ENCODE measurements at regions not wholly inside any gene's neighbourhood (a gene's known extent, or its start where the extent isn't known, plus 50 kb on each side); places are given as distances from the start of the nearest gene placed in this dataset.
"Not testable (repeated sequence)": the region's sequence is repeated elsewhere in the genome, so short reads cannot be mapped to it uniquely, and the experiment has no call there.

DNA sequence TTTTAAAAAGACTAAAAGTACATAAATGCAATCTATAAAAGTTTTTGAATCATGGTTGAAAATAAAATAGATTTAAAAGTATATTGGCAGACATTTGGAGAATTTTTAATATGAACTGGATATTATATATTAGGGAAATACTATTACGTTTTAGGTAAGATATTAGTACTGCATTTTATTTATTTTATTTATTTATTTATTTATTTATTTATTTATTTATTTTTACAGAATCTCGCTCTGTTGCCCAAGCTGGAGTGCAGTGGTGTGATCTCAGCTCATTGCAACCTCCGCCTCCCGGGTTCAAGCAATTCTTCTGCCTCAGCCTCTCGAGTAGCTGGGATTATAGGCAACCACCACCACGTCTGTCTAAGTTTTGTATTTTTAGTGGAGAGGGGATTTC is 890.1 kb upstream of the MANEA start:
- DNase-seq = not testable (repeated sequence)

DNA sequence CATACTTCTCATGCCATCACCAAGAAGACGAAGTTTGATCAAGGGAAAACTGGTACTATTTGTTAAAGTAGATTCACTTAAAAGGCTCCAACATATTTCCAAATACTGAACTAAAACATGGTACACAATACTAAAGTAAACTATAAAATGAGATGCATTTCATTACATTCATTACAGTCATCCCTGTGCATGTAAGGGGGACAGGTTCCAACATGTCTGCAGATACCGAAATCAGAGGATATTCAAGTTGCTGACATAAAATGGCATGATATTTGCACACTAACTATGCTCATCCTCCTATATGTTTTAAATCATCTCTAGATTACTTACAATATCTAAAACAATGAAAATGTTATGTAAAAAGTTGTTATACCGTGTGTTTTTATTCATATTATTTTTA is 893.9 kb upstream of the MANEA start:
- no peak for DNase-seq

DNA sequence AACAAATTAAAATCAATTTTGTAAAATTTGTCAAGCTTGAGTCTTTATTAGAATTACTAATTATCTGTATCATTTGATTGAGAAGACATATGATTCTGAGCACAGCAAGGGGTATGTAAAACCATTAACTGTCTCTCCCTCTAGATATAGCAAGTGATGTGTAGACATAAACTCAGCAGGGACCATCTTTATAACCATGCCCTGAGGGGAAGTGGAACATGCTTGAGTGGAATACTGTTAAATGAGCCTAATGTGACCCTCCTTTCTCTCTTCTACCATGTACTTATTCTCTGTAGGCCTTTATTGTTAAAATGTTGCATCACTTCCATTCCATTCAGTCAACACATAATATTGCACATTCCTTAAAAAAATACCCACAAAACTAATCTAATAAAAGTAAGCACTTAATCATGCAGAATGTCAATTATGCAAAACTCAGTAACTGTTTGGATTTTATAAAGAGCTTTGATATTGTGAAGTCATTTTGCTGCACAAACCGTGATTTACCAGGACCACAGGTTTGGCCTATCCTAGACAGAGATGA is 896.6 kb upstream of the MANEA start:
- DNase-seq = no peak

DNA sequence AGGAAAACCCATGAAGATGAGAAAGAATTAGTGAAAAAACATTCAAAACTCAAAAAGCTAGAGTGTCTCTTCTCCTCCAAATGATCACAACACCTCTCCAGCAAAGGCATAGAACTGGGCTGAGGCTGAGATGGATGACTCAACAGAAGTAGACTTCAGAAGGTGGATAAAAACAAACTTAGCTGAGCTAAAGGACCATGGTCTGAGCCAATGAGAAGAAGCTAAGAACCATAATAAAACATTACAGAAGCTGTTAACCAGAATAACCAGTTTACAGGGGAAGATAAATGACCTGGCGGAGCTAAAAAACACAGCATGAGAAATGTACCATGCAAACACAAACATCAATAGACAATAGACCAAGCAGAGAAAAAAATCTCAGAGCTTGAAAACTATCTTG is 904.1 kb upstream of the MANEA start:
- DNase-seq = no peak

DNA sequence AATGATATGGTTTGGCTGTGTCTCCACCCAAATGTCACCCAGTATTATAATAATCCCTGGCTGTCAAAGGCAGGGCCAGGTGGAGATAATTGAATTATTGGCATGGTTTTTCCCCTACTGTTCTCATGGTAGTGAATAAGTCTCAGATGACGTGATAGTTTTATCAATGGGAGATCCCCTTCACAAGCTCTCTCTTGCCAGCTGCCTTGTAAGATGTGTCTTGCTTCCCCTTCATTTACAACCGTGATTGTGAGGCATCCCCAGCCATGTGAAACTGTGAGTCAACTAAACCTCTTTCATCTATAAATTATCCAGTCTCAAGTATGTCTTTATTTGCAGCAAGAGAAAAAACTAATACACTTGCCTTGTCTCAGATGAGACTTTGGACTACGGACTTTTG is 907.3 kb upstream of the MANEA start:
- DNase-seq = no peak

DNA sequence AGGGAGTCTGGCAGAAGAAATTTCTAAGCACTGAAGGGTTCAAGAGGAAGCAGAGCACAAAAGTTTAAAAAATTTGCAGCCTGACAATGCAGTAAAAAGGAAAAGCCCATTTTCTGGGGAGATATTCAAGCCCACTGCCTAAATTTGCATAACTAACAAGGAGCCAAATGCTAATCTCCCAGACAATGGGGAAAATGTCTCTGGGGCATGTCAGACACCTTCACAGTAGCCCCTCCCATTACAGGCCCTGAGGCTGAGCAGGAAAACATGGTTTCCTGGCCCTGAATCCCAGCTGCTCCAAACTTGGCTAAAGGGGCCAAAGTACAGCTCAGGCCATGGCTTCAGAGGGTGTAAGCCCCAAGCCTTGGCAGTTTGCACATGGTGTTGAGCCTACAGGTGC is 908.5 kb upstream of the MANEA start:
- no peak for DNase-seq

DNA sequence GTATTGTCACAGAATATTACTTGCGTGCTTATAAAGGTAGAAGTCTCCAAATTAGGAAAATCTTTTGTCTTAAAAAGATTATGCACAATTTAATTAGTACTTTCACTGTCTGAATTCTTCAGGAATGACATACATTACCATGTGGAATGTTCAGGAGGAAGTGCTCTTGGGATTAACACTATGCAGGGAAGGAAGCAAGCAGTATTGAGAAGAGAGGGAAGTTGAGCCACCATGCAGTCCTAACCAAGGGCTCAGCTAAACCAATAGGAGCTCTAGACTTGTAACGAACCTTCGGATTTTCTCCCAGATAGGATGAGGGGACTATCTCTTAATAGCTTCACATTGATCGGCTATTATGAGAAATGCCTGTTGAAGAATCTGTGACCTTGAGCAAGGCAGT is 918.4 kb upstream of the MANEA start:
- DNase-seq = no peak

DNA sequence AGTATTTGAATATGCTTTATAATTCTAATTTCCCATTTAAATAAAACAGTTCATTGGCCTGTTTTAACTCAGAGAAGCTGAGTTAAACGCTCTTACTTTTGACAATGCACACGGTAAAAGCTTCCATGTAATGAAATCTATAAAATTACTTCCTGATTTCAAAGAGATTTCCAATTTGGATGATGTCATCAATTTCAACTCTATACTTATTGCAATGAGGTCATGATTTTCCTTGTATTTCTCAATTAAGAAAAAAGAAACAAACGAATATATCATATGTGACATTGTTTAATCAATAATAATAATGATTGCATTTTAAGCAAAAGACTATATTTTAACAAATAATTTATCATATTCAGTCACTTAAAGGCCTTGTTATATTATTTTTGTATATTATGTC is 926.1 kb upstream of the MANEA start:
- DNase-seq = no peak

DNA sequence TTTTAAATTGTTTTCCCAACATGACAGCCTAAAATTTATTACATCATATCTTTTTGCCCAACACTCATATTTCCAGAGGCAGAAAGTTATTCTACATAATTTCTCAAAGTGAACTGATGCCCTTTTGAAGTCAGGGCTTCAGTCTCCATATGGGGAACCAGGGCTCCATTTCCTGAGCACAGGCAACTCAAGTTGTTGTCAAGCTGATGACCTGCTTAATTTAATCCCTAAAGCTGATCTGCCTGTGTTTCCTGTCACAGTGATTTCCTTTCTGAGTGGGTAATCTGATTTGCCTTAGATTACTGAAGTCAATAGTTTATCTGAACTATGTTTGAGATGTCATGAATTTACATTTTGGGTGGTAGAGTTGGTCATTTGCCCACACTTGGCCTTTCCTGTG is 932.1 kb upstream of the MANEA start:
- DNase-seq = no peak

DNA sequence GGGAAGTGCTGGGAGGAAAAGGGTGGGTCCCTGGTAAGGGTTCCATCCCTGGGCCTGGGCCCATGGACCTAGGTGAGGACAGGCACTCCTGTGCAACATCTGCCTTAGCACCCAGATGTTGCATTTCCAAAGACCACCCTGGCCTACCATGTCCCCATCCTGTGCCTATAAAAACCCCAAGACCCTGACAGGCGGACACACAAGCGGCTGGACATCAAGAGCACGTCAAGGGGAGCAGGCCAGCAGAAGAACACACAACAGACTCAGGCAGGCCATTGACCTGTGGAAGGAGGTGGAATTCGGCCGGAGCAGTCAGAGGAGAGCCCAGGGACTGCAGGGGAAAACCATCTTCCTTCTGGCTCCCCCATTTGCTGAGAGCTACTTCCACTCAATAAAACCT is 937.8 kb upstream of the MANEA start:
- no peak for DNase-seq

DNA sequence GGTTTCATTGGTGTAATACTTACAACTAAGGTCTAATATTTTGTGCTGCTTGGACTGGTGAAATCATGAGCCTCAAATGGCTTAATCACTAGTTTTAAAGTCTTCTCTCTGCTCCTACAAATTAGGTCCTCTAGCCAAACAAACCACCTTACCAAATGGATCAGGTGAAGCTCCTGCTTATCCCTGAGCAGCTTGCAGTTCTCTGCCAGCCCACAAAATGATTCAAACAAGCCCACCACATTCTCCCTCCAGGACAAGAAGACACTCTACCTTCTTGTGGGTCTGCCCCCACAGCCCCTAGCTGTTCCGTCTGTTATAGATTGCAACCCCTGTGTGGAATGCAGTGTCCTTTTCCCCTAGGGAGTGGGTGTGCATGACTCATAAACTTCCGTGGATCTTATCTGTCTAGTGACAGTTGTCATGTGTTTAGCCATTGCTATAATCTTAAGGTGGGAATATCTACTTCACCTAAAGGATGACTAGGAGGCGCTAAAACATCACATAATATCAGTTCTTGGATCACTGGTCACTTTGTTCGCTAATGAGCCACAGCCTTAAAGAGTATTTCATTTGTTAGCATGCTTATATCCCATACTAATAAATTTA is 940.5 kb upstream of the MANEA start:
- no peak for DNase-seq

DNA sequence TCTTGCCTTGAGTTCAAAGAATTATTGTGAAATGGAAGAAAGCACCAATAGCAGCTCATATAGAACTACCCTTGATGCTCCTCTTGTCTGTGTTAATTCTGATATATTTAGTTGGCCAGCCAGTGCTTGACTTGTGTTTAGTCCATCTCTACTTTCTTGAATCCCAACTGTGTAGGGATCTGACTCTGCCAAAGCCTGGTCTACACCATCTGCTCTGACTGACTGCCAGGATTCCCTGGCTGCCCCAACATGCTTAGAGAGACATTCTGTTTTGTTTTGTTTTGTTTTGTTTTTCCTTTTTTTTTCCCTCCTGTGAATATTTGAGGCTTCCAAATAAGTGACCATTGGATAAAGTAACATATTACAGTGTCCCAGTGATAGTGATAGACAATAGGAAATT is 953.7 kb upstream of the MANEA start:
- DNase-seq = no peak

DNA sequence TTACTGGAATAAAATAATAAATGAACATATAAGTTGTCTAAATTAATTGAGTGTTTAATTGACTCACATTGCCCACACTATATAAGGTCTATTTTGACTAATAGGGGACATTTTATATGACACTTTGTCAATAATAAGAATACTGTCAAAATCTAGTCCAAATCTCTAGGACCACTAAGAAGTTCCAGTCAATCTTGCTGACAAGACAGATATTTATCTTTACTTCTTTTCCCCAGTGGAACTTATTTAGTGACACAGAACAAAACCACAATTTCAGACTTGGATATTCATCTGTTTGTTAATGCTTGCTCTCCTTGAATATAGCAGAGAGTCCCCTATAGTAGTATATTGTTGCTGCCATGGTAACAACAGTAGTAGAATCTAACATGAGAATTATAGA is 954.6 kb upstream of the MANEA start:
- no peak for DNase-seq

DNA sequence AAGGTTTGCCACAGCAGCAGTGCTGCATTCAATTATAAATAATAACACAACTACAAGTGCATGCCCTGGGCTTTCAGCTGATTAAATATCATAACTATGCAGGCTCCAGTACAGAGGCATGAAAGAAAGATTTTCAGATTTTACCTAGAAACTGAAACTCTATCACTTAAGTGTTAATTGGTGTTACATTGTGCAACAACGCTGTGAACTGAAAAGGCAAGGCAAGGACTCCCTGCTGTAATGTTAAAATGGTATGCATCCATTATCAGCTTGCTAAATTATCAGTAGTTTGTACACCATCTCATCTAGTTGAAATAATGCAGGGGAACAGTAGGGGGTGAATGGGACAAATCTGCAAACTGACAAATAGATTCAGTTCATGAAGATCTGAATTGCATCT is 976.7 kb upstream of the MANEA start:
- DNase-seq = no peak

DNA sequence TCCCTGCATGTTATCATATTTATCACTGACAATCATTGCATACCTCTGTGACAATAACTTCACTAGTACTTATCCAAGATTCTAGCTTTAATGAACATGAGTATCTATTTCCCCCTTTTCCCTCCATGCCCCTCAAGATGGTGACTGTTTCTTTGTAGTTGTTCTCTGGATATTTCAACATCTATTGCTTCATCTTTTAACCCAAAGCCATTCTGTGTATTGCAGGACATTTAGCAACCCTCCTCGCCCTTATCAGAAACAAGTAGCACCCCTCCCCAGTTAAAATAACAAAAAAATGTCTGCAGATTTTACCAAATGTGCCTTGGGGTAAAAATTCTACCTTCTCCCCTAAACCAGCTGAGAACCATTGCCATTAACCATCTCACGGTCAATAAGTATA is 979.8 kb upstream of the MANEA start:
- no peak for DNase-seq

DNA sequence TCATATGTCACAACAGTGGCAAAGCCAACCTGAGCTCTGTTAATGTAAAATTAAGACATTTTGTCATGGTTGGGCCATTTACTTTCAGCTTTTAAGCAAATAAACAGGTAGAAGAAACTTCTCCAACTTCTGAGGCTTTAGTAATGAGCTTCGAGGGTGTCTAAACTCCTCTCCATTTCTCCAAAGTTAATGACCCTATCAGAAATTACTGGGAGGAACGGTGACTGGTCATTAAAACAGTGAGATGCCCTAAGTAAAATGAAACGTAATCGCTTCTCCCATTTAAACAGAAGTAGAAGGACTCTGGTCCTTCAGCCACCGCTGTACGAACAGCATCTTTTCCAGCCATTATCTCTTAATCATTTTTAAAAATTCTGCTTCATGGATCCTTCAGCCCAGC is 986.9 kb upstream of the MANEA start:
- no peak for DNase-seq

DNA sequence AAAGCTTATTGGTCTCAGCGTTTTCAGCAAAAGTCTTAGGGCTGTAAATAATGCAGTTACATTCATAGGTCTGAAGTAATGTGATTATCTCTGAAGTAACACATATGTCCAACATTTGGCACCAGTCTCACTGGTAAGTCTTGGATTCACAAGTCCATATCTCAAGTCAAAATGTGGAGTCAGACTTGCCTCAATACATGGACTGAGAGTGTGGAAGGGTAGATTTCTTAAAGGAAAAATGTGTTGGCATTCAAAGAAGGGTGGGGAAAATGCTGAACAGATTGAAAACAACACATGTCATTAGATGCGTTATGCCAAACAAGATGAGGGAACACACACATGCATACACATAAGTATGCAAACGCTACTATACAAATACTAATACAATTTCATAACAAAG is 989.0 kb upstream of the MANEA start:
- no peak for DNase-seq

DNA sequence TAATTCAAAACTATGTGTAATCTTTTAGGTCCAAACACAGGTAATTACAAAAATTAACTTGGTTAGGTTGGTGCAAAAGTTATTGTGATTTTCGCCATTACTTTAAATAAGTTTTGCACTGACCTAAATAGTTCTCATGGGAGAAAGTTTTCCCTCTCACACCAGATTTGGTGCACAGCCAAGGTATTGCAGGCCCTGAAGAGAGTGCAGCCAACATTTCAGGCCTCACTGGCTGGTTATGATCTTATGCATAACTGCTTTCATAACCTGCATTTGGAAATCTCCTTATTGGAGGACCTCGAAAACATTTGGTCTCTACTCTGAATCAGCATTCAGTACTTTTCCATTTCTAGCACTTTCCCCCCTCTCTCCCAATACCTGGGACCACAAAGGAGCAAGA is 993.1 kb upstream of the MANEA start:
- DNase-seq = no peak

DNA sequence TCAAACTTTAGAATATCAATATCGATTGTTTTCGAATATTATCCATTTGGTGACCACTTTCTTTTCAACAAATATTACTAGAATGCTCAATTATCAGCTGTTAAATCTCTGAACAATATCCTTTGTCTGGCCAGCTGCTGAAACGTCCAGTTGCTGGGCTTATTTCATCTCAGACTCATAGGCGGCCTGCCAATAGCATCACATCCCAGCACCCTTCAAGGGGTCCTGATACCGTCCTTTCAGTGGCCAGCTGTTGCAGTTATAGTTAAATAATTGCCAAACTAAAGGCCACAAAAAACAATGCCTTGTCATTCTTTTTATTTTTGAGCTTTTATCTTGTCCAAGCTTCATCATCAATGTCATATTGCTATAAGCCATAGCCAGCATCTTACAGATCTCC is 1006.8 kb upstream of the MANEA start:
- DNase-seq = no peak

DNA sequence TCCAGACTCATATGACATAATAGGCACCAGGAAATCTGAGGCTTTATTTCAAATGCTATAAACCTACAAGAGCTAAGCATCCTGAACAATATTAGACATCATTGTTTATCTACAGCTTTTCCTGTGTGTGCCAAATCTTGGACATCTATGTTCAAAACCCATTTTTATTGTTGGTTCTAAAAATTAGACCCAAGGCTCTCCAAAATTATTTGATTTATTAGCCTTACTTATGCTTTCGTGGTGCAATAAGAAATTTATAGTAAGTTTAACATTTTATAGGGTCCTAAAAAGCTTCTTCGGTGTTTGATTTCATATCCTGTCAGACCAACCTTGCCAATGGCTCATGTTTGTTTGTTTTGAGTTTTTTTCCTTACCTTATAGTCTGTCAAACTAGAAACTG is 1014.5 kb upstream of the MANEA start:
- DNase-seq = peak; percentile 39

DNA sequence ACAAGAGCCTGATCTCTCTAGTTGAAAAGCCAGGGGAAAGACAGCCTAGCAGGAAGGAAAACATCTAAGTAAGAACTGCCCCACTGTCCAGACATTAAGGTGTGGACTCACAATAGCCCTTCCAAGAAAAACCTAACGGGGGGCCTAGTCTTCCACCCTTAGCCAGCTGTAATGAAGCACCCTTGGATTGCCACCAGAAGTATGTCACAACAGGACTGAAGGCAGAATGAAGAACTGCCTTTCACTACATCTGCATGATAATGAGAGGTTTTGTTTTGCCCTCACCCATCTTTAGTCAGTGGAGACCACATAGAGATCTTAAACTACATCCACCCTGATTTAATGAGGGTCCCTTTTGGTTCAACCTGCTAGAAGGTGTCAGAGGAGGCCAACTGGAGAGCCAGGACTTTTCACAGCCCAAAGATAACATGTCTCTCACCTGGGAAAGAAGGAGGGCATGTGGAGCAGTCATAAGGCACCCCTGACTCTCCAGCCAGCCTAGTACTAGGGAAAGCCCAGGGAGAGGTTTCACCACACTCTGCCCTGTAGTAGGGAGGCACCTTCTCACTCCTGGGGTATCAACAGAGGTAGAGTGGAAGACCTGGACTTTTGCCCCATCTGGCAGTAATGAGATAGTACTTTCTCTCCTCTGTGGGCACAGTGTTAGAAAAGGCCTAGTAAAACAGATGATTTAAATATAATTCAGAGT is 1017.4 kb upstream of the MANEA start:
- DNase-seq = no peak

DNA sequence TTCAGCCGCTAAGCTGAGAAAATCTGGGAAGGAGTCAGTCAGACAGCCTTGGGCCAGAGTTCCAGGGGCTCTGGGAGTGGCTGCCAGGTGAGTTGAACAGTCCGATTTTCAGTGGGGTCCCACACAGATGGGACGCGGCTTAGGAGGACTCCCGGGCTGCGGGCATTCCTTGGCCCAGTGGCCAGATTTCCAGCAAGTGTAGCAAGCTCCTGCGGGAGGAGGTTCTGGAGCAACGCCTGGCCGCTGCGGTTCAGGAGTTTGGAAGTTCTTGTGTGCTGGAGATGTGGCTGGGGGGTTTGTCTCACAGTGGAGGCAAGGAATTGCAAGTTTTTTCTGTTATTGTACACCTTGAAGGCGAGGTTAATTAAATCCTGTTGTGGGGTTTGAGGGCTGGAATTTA is 1020.1 kb upstream of the MANEA start:
- not testable (repeated sequence) for DNase-seq

DNA sequence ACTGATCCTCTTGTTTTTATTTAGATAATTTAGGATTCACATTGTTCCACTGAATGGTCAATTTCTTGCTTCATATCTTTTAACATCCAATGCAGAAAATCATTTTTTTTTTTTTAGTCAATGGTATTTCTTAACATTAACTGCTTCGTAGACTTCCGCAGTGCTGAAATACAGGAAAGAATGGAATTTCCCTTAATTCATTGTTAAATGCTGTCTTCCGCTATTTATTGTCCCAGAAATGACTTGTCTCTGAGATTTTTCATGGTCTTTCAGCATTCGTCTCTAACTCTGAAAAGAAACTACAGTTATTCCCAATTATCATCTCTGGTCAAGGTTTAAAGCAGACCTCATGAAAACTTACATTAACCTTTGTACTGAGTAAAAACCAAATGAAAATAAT is 1029.1 kb upstream of the MANEA start:
- DNase-seq = no peak

DNA sequence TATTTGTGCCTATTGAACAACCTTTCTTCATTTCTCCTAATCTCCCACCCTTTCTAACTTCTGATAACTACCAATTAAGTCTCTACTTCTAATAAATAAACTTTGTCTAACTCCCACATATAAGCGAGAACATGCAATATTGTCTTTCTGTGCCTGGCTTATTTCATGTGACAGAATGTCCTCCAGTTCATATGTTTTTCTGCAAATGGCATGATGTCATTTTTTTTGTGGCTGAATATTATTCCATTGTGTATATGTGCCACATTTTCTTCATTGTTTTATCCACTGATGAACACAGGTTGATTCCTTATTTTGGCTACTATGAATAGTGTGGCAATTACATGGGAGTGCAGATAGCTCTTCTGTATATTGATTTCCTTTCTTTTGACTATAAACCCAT is 1041.5 kb upstream of the MANEA start:
- DNase-seq = no peak

DNA sequence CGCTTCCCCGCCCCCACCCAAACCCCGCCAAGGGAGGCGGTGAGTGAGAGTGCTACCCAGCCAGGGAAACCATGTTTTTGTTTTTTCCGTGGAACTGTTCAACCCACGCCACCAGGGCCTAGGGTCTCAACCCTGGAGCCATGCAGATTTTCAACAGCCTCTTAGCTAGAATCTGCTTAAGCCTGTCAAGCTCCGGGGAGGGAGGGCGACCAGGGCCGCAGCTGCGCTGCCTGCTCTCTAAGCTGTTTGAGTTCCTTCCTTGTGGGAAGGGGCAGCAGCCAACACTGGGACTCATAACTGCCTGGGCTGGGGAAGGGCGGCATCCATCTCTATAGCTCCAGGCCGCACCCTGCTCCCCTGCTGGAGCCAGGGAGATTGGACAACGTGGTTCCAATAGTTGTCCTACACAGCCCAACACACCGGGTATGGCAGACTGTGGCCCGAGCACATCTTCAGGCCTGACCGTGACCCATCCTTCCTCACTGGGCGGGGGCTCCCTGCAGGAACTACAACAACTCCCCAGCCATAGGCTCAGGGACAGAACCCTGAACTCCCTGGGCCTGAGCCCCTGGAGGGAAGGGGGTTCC is 1065.7 kb upstream of the MANEA start:
- DNase-seq = no peak
